SK-N-SH treated with all-trans-retinoic acid at 6 μM for 48 hours (cell line): ENCODE measurements at regions not wholly inside any gene's neighbourhood (a gene's known extent, or its start where the extent isn't known, plus 50 kb on each side); places are given as distances from the start of the nearest gene placed in this dataset.

Experiments used
- ARNTL ChIP-seq: fragments of 450-650 bp; formaldehyde crosslinking; IDR thresholded peaks from 2 replicates; pipeline ENCODE4 v1.5.0; 2020; ENCODE audit warnings: low read depth, mild to moderate bottlenecking, moderate library complexity, borderline replicate concordance
- CSRNP3 ChIP-seq: fragments of 250-450 bp; sonication (Bioruptor Pico); IDR thresholded peaks from 2 replicates; pipeline ENCODE4 v1.5.1; 2021; ENCODE audit warnings: mild to moderate bottlenecking, moderate library complexity
- ISL1 ChIP-seq: fragments of 250-450 bp; sonication (Bioruptor Pico); IDR thresholded peaks from 2 replicates; pipeline ENCODE4 v2.1.2; 2022; ENCODE audit warnings: mild to moderate bottlenecking, moderate library complexity
- OSR1 ChIP-seq: fragments of 250-450 bp; sonication (Bioruptor Pico); IDR thresholded peaks from 2 replicates; pipeline ENCODE4 v1.8.0; 2022; ENCODE audit warnings: moderate library complexity, mild to moderate bottlenecking, inconsistent platforms
- PPARA ChIP-seq: fragments of 250-450 bp; sonication (Bioruptor Pico); IDR thresholded peaks from 2 replicates; pipeline ENCODE4 v1.5.0; 2020; ENCODE audit warnings: mild to moderate bottlenecking, borderline replicate concordance
- RARB ChIP-seq: fragments of 250-450 bp; sonication (Bioruptor Pico); IDR thresholded peaks from 2 replicates; pipeline ENCODE4 v1.8.0; 2021; ENCODE audit warnings: mild to moderate bottlenecking, moderate library complexity
- TOX ChIP-seq: fragments of 250-450 bp; sonication (Bioruptor Pico); IDR thresholded peaks from 2 replicates; pipeline ENCODE4 v1.8.0; 2021; ENCODE audit warnings: mild to moderate bottlenecking, moderate library complexity, borderline replicate concordance
- ZFP3 ChIP-seq: fragments of 250-450 bp; sonication (Bioruptor Pico); IDR thresholded peaks from 2 replicates; pipeline ENCODE4 v1.5.0; 2020; ENCODE audit warnings: mild to moderate bottlenecking, moderate library complexity
- ZNF565 ChIP-seq: fragments of 450-650 bp; formaldehyde crosslinking; conservative IDR thresholded peaks from 2 replicates; pipeline ENCODE4 v1.5.0; 2020; ENCODE audit warnings: low read depth, mild to moderate bottlenecking, moderate library complexity
- ZNF70 ChIP-seq: fragments of 450-650 bp; formaldehyde crosslinking; IDR thresholded peaks from 2 replicates; pipeline ENCODE4 v1.5.0; 2020; ENCODE audit warnings: mild to moderate bottlenecking, moderate library complexity
- TF ChIP-seq, protein P1 (sequence below): fragments of 250-450 bp; sonication (Bioruptor Pico); IDR thresholded peaks from 2 replicates; pipeline ENCODE4 v1.8.0; 2020; ENCODE audit warnings: mild to moderate bottlenecking, moderate library complexity, borderline replicate concordance

DNA sequence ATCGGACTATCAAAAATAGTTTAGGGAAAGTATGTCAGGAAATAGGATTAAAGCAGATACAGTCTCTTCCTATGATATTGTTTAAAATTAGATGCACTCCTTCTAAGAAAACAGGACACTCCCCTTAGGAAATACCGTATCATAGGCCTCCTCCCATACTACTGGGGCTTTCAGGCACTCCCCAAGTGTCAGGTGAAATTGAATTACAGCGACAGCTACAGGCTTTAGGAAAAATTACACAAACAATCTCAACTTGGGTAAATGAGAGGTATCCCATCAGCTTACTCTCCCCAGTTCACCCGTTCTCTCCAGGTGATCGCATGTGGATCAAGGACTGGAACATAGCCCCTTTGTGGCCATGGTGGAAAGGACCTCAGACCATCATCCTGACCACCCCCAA is 110.4 kb upstream of the EPB41L4A start:
- TF ChIP-seq TOX (CRISPR knock-in tag) (no peak), OSR1 (no peak), ZFP3 (no peak), ARNTL (no peak), ZNF70 (no peak), RARB (no peak), PPARA (CRISPR knock-in tag) (no peak), CSRNP3 (no peak), ISL1 (CRISPR knock-in tag) (no peak), ZNF565 (no peak)
- TF ChIP-seq, protein P1, sequence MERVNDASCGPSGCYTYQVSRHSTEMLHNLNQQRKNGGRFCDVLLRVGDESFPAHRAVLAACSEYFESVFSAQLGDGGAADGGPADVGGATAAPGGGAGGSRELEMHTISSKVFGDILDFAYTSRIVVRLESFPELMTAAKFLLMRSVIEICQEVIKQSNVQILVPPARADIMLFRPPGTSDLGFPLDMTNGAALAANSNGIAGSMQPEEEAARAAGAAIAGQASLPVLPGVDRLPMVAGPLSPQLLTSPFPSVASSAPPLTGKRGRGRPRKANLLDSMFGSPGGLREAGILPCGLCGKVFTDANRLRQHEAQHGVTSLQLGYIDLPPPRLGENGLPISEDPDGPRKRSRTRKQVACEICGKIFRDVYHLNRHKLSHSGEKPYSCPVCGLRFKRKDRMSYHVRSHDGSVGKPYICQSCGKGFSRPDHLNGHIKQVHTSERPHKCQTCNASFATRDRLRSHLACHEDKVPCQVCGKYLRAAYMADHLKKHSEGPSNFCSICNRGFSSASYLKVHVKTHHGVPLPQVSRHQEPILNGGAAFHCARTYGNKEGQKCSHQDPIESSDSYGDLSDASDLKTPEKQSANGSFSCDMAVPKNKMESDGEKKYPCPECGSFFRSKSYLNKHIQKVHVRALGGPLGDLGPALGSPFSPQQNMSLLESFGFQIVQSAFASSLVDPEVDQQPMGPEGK (CRISPR knock-in tag) = no peak
